ENCODE measurements at regions not wholly inside any gene's neighbourhood (a gene's known extent, or its start where the extent isn't known, plus 50 kb on each side); places are given as distances from the start of the nearest gene placed in this dataset.

GRCh38 chr6:82506526-82506925 lies 142.9 kb downstream of the TPBG start:
- Mint-ChIP-seq H3K27ac (no peak overlapping the region), H3K36me3 (no peaks in the 10 kb centered on the region), H3K27me3 (ENCODE audit: low read depth in 3 of 3) (no peaks in the 10 kb centered on the region), H3K4me3 (no peak overlapping the region), H3K4me1 (no peaks in the 10 kb centered on the region), H3K9me3 (peaks cover 0 to 21% (median 2%) of the 10 kb centered on the region in 7 donors)
- no peak overlapping the region for H3K4me3 ChIP-seq (replicated peaks in 1 of 3; ENCODE audit: low read depth in 2 of 3, low read length in 3 of 3)
- no peaks in the 10 kb centered on the region for H3K79me2 ChIP-seq (ENCODE audit: insufficient read depth, low read length)
- H3K27me3 ChIP-seq (ENCODE audit: control insufficient read depth in 2 of 2, insufficient read depth in 2 of 2, low read length in 2 of 2): no peaks in the 10 kb centered on the region
- 63% methylated on average over 1 of the region's 1 CpG for WGBS (ENCODE audit: insufficient coverage)
- H3K4me1 ChIP-seq (ENCODE audit: control insufficient read depth in 1 of 2, insufficient read depth in 2 of 2, low read length in 2 of 2): no peaks in the 10 kb centered on the region
- no peak for TF ChIP-seq CTCF (IDR thresholded peaks at IDR 0.05)
- no peak for DNase-seq
- H3K9me3 ChIP-seq (replicated peaks in 1 of 2; ENCODE audit: control insufficient read depth in 1 of 2, insufficient read depth in 1 of 2, low read length in 2 of 2): peaks cover 0 to 12% of the 10 kb centered on the region in 2 donors
- intact Hi-C loops (cut with micrococcal nuclease): no loop called here
- H3K9ac ChIP-seq (ENCODE audit: insufficient read depth, low read length, poor library complexity, severe bottlenecking): no peak overlapping the region
- no peak overlapping the region for H2AFZ ChIP-seq (ENCODE audit: insufficient read depth, low read depth, low read length, poor library complexity, severe bottlenecking)
- H3K27ac ChIP-seq (ENCODE audit: low read depth in 1 of 2, low read length in 2 of 2): no peak overlapping the region
- H3K4me2 ChIP-seq (replicated peaks; ENCODE audit: extremely low read depth, low read length, poor library complexity, severe bottlenecking): no peak overlapping the region
- H3K36me3 ChIP-seq (replicated peaks in 1 of 2; ENCODE audit: control insufficient read depth in 1 of 2, insufficient read depth in 2 of 2, low read length in 2 of 2): no peaks in the 10 kb centered on the region
- H4K20me1 ChIP-seq (ENCODE audit: insufficient read depth, low read length): no peaks in the 10 kb centered on the region

GRCh38 chr6:82507112-82507511 lies 143.5 kb downstream of the TPBG start:
- Mint-ChIP-seq H3K27me3 (ENCODE audit: low read depth in 3 of 3) (no peaks in the 10 kb centered on the region), H3K36me3 (no peaks in the 10 kb centered on the region), H3K9me3 (peaks cover 0 to 16% (median 2%) of the 10 kb centered on the region in 7 donors), H3K4me1 (no peaks in the 10 kb centered on the region), H3K27ac (no peak overlapping the region), H3K4me3 (no peak overlapping the region)
- Histone ChIP-seq H3K27ac (ENCODE audit: low read depth in 1 of 2, low read length in 2 of 2) (no peak overlapping the region), H3K4me3 (replicated peaks in 1 of 3; ENCODE audit: low read depth in 2 of 3, low read length in 3 of 3) (no peak overlapping the region), H3K27me3 (ENCODE audit: control insufficient read depth in 2 of 2, insufficient read depth in 2 of 2, low read length in 2 of 2) (no peaks in the 10 kb centered on the region), H3K79me2 (ENCODE audit: insufficient read depth, low read length) (no peaks in the 10 kb centered on the region), H3K9me3 (replicated peaks in 1 of 2; ENCODE audit: control insufficient read depth in 1 of 2, insufficient read depth in 1 of 2, low read length in 2 of 2) (peaks cover 0 to 7% of the 10 kb centered on the region in 2 donors), H3K4me1 (ENCODE audit: control insufficient read depth in 1 of 2, insufficient read depth in 2 of 2, low read length in 2 of 2) (no peaks in the 10 kb centered on the region), H3K36me3 (replicated peaks in 1 of 2; ENCODE audit: control insufficient read depth in 1 of 2, insufficient read depth in 2 of 2, low read length in 2 of 2) (no peaks in the 10 kb centered on the region), H4K20me1 (ENCODE audit: insufficient read depth, low read length) (no peaks in the 10 kb centered on the region), H3K4me2 (replicated peaks; ENCODE audit: extremely low read depth, low read length, poor library complexity, severe bottlenecking) (no peak overlapping the region), H3K9ac (ENCODE audit: insufficient read depth, low read length, poor library complexity, severe bottlenecking) (no peak overlapping the region), H2AFZ (ENCODE audit: insufficient read depth, low read depth, low read length, poor library complexity, severe bottlenecking) (no peak overlapping the region)
- no peak for TF ChIP-seq CTCF (IDR thresholded peaks at IDR 0.05)
- WGBS (ENCODE audit: insufficient coverage): no CpG with 5 or more reads among the region's 1 CpG
- intact Hi-C loops (cut with micrococcal nuclease): no loop called here
- DNase-seq: no peak
